ENCODE measurements at regions not wholly inside any gene's neighbourhood (a gene's known extent, or its start where the extent isn't known, plus 50 kb on each side); places are given as distances from the start of the nearest gene placed in this dataset.

DNA sequence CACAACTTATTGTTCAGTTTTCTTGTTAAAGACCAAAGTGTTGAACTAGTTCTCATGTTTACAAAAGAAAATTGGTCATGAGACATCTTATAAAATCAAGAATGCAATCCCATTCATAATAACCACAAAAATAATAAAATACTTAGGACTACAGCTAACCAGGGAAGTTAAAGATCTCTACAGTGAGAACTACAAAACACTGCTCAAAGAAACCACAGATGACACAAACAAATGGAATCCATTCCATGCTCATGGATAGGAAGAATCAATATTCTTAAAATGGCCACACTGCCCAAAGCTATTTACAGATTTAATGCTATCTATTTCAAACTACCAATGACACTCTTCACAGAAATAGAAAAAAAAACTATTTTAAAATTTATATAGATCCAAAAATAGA lies 1354.8 kb upstream of the CDH2 start:
- no peak overlapping the region for H3K4me2 ChIP-seq
- H3K27ac ChIP-seq, result no peak overlapping the region
- H3K4me1 ChIP-seq (ENCODE audit: low read depth, poor library complexity, severe bottlenecking), result no peaks in the 10 kb centered on the region
- H3K9ac ChIP-seq, result no peak overlapping the region
- no peaks in the 10 kb centered on the region for H3K36me3 ChIP-seq (ENCODE audit: insufficient read depth)
- H2AFZ ChIP-seq (ENCODE audit: low read depth), result no peak overlapping the region
- H3K27me3 ChIP-seq (ENCODE audit: insufficient read depth, low read depth), result no peaks in the 10 kb centered on the region
- H4K20me1 ChIP-seq (ENCODE audit: insufficient read depth), result no peaks in the 10 kb centered on the region
- H3K4me3 ChIP-seq (IDR thresholded peaks at IDR 0.05; ENCODE audit: insufficient read depth, low read depth, low read length), result no peak overlapping the region
- TF ChIP-seq, protein P1, sequence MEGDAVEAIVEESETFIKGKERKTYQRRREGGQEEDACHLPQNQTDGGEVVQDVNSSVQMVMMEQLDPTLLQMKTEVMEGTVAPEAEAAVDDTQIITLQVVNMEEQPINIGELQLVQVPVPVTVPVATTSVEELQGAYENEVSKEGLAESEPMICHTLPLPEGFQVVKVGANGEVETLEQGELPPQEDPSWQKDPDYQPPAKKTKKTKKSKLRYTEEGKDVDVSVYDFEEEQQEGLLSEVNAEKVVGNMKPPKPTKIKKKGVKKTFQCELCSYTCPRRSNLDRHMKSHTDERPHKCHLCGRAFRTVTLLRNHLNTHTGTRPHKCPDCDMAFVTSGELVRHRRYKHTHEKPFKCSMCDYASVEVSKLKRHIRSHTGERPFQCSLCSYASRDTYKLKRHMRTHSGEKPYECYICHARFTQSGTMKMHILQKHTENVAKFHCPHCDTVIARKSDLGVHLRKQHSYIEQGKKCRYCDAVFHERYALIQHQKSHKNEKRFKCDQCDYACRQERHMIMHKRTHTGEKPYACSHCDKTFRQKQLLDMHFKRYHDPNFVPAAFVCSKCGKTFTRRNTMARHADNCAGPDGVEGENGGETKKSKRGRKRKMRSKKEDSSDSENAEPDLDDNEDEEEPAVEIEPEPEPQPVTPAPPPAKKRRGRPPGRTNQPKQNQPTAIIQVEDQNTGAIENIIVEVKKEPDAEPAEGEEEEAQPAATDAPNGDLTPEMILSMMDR (conservative IDR thresholded peaks at IDR 0.05; ENCODE audit: low read depth, low read length), result no peak
- no peaks in the 10 kb centered on the region for H3K79me2 ChIP-seq (ENCODE audit: insufficient read depth, low read depth)

DNA sequence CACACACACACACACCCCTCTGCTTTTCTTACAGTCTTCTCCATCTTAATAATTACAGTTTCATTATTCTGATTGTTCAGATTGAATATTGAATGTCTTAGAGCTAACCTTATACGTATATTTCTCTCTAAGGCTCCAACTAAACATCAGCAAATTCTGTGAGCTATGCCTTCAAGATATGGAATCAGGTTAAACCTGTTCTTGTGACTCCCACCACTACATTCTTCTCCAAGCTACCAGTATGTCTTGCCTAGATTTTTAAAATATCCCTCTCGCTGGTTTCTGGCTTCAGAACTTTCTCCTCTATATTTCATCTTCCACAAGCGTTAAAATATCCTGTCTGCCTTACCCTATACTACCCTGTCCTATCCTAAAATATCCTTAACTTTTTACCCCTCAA lies 1346.4 kb upstream of the CDH2 start:
- Histone ChIP-seq H4K20me1 (ENCODE audit: insufficient read depth) (no peaks in the 10 kb centered on the region), H2AFZ (ENCODE audit: low read depth) (no peak overlapping the region), H3K79me2 (ENCODE audit: insufficient read depth, low read depth) (no peaks in the 10 kb centered on the region), H3K36me3 (ENCODE audit: insufficient read depth) (no peaks in the 10 kb centered on the region), H3K4me2 (no peak overlapping the region), H3K27me3 (ENCODE audit: insufficient read depth, low read depth) (no peaks in the 10 kb centered on the region), H3K4me1 (ENCODE audit: low read depth, poor library complexity, severe bottlenecking) (no peaks in the 10 kb centered on the region), H3K9ac (no peak overlapping the region), H3K27ac (no peak overlapping the region), H3K4me3 (IDR thresholded peaks at IDR 0.05; ENCODE audit: insufficient read depth, low read depth, low read length) (no peak overlapping the region)
- TF ChIP-seq, protein P1 (conservative IDR thresholded peaks at IDR 0.05; ENCODE audit: low read depth, low read length), result no peak

DNA sequence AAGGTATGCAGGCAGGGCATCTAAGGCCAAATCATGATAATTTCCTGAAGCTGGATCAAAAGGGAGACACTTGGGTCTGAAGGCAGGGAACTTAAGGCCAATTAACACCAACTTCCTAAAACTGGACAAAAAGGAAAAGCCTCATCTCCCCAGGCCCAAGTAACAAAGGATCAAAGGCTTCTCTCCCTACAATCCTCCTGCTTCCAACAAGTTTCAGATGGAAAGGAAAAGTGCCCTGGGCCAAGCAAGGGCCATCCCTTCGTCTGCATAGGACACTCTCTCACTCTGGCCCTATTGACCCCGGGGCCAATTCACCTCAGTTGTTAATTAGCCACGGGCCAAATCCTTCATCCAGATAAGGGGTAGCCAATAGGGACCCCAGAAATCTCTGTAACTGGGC lies 1335.8 kb upstream of the CDH2 start:
- Histone ChIP-seq H3K4me3 (IDR thresholded peaks at IDR 0.05; ENCODE audit: insufficient read depth, low read depth, low read length) (no peak overlapping the region), H4K20me1 (ENCODE audit: insufficient read depth) (no peaks in the 10 kb centered on the region), H3K9ac (no peak overlapping the region), H2AFZ (ENCODE audit: low read depth) (no peak overlapping the region), H3K4me1 (ENCODE audit: low read depth, poor library complexity, severe bottlenecking) (no peaks in the 10 kb centered on the region), H3K4me2 (no peak overlapping the region), H3K79me2 (ENCODE audit: insufficient read depth, low read depth) (no peaks in the 10 kb centered on the region), H3K27me3 (ENCODE audit: insufficient read depth, low read depth) (no peaks in the 10 kb centered on the region), H3K27ac (no peak overlapping the region), H3K36me3 (ENCODE audit: insufficient read depth) (no peaks in the 10 kb centered on the region)
- TF ChIP-seq, protein P1 (conservative IDR thresholded peaks at IDR 0.05; ENCODE audit: low read depth, low read length), result no peak

DNA sequence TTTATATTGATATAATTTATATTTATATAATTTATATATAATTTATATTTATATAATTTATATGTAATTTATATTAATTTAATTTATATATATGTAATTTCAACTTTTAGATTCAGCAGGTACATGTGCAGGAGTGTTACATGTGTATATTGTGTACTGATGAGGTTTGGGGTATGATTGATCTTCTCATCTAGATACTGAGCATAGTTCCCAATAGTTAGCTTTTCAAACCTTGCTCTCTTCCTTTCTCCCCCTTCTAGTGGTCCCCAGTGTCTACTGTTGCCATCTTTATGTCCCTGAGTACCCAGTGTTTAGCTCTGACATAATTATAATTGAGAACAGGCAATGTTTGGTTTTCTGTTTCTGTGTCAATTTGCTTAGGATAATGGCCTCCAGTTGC lies 1335.3 kb upstream of the CDH2 start:
- no peak overlapping the region for H2AFZ ChIP-seq (ENCODE audit: low read depth)

More for the DNA sequence above, 1335.3 kb upstream of the CDH2 start:
- H3K36me3 ChIP-seq (ENCODE audit: insufficient read depth), result no peaks in the 10 kb centered on the region
- no peaks in the 10 kb centered on the region for H3K4me1 ChIP-seq (ENCODE audit: low read depth, poor library complexity, severe bottlenecking)
- TF ChIP-seq, protein P1 (conservative IDR thresholded peaks at IDR 0.05; ENCODE audit: low read depth, low read length), result no peak
- H3K4me3 ChIP-seq (IDR thresholded peaks at IDR 0.05; ENCODE audit: insufficient read depth, low read depth, low read length), result no peak overlapping the region
- H3K9ac ChIP-seq, result no peak overlapping the region
- H3K4me2 ChIP-seq, result no peak overlapping the region
- no peaks in the 10 kb centered on the region for H3K79me2 ChIP-seq (ENCODE audit: insufficient read depth, low read depth)
- H4K20me1 ChIP-seq (ENCODE audit: insufficient read depth), result no peaks in the 10 kb centered on the region
- H3K27me3 ChIP-seq (ENCODE audit: insufficient read depth, low read depth), result no peaks in the 10 kb centered on the region
- H3K27ac ChIP-seq, result no peak overlapping the region
